ENCODE measurements at regions not wholly inside any gene's neighbourhood (a gene's known extent, or its start where the extent isn't known, plus 50 kb on each side); places are given as distances from the start of the nearest gene placed in this dataset.

- no CpG with 5 or more reads among the region's 2 CpGs for WGBS (ENCODE audit: insufficient coverage)
These were observed 265.6 kb downstream of the PTEN start for GRCh38 chr10:88129013-88129412.

GRCh38 chr10:88130912-88131311 is 267.5 kb downstream of the PTEN start:
- no peak for ATAC-seq (ENCODE audit: low read depth)
- Histone ChIP-seq H4K20me1 (ENCODE audit: control insufficient read depth, insufficient read depth, low read length, poor library complexity, severe bottlenecking) (no peaks in the 10 kb centered on the region), H3K4me1 (ENCODE audit: control insufficient read depth in 2 of 2, insufficient read depth in 2 of 2, low read length in 2 of 2) (no peaks in the 10 kb centered on the region), H3K4me3 (ENCODE audit: control extremely low read depth in 1 of 5, extremely low read depth in 1 of 5, insufficient read depth in 1 of 5, low read depth in 2 of 5, low read length in 4 of 5) (no peak overlapping the region), H3K9me3 (ENCODE audit: control extremely low read depth in 1 of 3, control insufficient read depth in 2 of 3, insufficient read depth in 1 of 3, low read length in 2 of 3) (no peaks in the 10 kb centered on the region), H3K27me3 (replicated peaks in 1 of 4; ENCODE audit: control extremely low read depth in 1 of 4, control insufficient read depth in 3 of 4, insufficient read depth in 4 of 4, low read length in 3 of 4) (no peaks in the 10 kb centered on the region), H3K36me3 (replicated peaks in 1 of 2; ENCODE audit: control extremely low read depth in 1 of 2, control insufficient read depth in 1 of 2, extremely low read depth in 1 of 2, insufficient read depth in 2 of 2, low read length in 1 of 2) (no peaks in the 10 kb centered on the region), H2AFZ (ENCODE audit: insufficient read depth, low read depth, low read length, poor library complexity, severe bottlenecking) (no peak overlapping the region), H3K79me2 (ENCODE audit: control insufficient read depth, insufficient read depth, low read length) (no peaks in the 10 kb centered on the region), H3K4me2 (replicated peaks; ENCODE audit: low read depth, low read length, poor library complexity, severe bottlenecking) (no peak overlapping the region), H3K27ac (ENCODE audit: low read length in 2 of 2) (no peak overlapping the region), H3K9ac (ENCODE audit: low read length) (no peak overlapping the region)
- H3K4me1 Mint-ChIP-seq: no peaks in the 10 kb centered on the region
- H3K27me3 Mint-ChIP-seq: no peaks in the 10 kb centered on the region
- intact Hi-C loops (cut with micrococcal nuclease): no loop called here
- ChIA-PET CTCF (interaction anchor here (0.7 to 0.8 kb wide), 3 partner anchors 39 to 258 kb away, joined by 3 read pairs; no protein-coding TSS in a partner anchor), POLR2A (interaction anchor here (0.6 kb wide), 2 partner anchors 12 to 31 kb away, joined by 3 to 6 read pairs; no protein-coding TSS in a partner anchor)
- WGBS (ENCODE audit: insufficient coverage): no CpG with 5 or more reads among the region's 1 CpG
- no peak for TF ChIP-seq EZH2 (IDR thresholded peaks at IDR 0.05; ENCODE audit: borderline replicate concordance, insufficient read depth, low read depth, low read length, poor library complexity, severe bottlenecking)
- TF ChIP-seq, protein P1, sequence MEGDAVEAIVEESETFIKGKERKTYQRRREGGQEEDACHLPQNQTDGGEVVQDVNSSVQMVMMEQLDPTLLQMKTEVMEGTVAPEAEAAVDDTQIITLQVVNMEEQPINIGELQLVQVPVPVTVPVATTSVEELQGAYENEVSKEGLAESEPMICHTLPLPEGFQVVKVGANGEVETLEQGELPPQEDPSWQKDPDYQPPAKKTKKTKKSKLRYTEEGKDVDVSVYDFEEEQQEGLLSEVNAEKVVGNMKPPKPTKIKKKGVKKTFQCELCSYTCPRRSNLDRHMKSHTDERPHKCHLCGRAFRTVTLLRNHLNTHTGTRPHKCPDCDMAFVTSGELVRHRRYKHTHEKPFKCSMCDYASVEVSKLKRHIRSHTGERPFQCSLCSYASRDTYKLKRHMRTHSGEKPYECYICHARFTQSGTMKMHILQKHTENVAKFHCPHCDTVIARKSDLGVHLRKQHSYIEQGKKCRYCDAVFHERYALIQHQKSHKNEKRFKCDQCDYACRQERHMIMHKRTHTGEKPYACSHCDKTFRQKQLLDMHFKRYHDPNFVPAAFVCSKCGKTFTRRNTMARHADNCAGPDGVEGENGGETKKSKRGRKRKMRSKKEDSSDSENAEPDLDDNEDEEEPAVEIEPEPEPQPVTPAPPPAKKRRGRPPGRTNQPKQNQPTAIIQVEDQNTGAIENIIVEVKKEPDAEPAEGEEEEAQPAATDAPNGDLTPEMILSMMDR (IDR thresholded peaks at IDR 0.05): no peak
- no peak overlapping the region for H3K27ac Mint-ChIP-seq
- H3K4me3 Mint-ChIP-seq: no peak overlapping the region
- H3K9me3 Mint-ChIP-seq (ENCODE audit: insufficient read depth): peaks cover 3% of the 10 kb centered on the region
- no peak for DNase-seq

More at GRCh38 chr10:88129013-88129412, 265.6 kb downstream of the PTEN start:
- Histone ChIP-seq H2AFZ (ENCODE audit: insufficient read depth, low read depth, low read length, poor library complexity, severe bottlenecking) (no peak overlapping the region), H3K9ac (ENCODE audit: low read length) (no peak overlapping the region), H3K4me2 (replicated peaks; ENCODE audit: low read depth, low read length, poor library complexity, severe bottlenecking) (no peak overlapping the region), H3K27ac (ENCODE audit: low read length in 2 of 2) (no peak overlapping the region), H3K27me3 (replicated peaks in 1 of 4; ENCODE audit: control extremely low read depth in 1 of 4, control insufficient read depth in 3 of 4, insufficient read depth in 4 of 4, low read length in 3 of 4) (no peaks in the 10 kb centered on the region), H3K9me3 (ENCODE audit: control extremely low read depth in 1 of 3, control insufficient read depth in 2 of 3, insufficient read depth in 1 of 3, low read length in 2 of 3) (no peaks in the 10 kb centered on the region), H3K36me3 (replicated peaks in 1 of 2; ENCODE audit: control extremely low read depth in 1 of 2, control insufficient read depth in 1 of 2, extremely low read depth in 1 of 2, insufficient read depth in 2 of 2, low read length in 1 of 2) (no peaks in the 10 kb centered on the region), H3K4me3 (ENCODE audit: control extremely low read depth in 1 of 5, extremely low read depth in 1 of 5, insufficient read depth in 1 of 5, low read depth in 2 of 5, low read length in 4 of 5) (no peak overlapping the region), H3K4me1 (ENCODE audit: control insufficient read depth in 2 of 2, insufficient read depth in 2 of 2, low read length in 2 of 2) (no peaks in the 10 kb centered on the region), H4K20me1 (ENCODE audit: control insufficient read depth, insufficient read depth, low read length, poor library complexity, severe bottlenecking) (no peaks in the 10 kb centered on the region), H3K79me2 (ENCODE audit: control insufficient read depth, insufficient read depth, low read length) (no peaks in the 10 kb centered on the region)
- ChIA-PET POLR2A (no interaction called here), CTCF (interaction anchor here (0.7 to 1.1 kb wide), 2 partner anchors 11 to 16 kb away, joined by 3 read pairs; no protein-coding TSS in a partner anchor)
- no peak for TF ChIP-seq EZH2 (IDR thresholded peaks at IDR 0.05; ENCODE audit: borderline replicate concordance, insufficient read depth, low read depth, low read length, poor library complexity, severe bottlenecking)
- TF ChIP-seq, protein P1 (IDR thresholded peaks at IDR 0.05): no peak
- no peaks in the 10 kb centered on the region for H3K27me3 Mint-ChIP-seq
- DNase-seq: no peak
- no peak overlapping the region for H3K4me3 Mint-ChIP-seq
- H3K9me3 Mint-ChIP-seq (ENCODE audit: insufficient read depth): no peaks in the 10 kb centered on the region
- no peak for ATAC-seq (ENCODE audit: low read depth)
- no peak overlapping the region for H3K27ac Mint-ChIP-seq
- intact Hi-C loops (cut with micrococcal nuclease): no loop called here
- H3K4me1 Mint-ChIP-seq: no peaks in the 10 kb centered on the region

All from B cell (primary cell).